ENCODE measurements at regions not wholly inside any gene's neighbourhood (a gene's known extent, or its start where the extent isn't known, plus 50 kb on each side); places are given as distances from the start of the nearest gene placed in this dataset.

DNA sequence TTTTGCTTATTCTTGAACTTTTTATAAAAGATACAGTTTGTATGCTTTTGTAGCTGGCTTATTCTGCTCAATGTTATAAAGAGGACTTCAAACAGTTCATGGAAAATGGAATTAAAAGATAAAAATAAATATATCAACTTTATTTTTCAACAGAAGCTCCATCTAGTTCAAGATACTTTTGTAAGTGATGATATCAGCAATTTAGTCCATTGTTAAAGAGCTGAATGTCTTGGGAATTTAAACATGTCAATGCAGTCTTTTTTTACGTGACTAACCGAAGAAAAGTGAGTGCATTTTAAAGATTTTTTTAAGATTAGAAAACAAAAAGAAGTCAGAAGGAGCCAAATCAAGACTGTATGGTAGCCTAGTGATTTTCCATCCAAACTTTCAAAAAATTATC, 85.4 kb upstream of the CHST9 start:
- no peak for DNase-seq (ENCODE audit: low spot score)

DNA sequence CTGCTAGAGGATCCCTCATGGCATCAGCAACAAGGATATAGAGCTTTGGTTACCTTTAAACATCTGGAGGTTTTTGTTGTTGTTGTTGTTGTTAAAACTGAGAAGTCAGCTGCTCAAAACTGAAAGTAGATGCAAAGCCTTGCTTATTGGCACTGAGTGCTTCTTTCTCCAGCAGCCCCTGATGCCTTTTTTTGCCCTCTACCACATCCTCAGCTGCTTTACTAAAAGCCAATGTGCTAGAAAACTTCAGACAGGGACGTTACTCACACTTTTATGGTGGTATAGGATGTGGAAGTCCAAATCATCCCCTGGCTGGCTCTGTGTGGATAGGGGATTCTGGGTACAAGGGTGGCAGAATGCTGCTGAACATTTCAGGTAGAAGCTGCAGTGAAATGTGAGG, 78.3 kb upstream of the CHST9 start:
- DNase-seq (ENCODE audit: low spot score), result no peak

DNA sequence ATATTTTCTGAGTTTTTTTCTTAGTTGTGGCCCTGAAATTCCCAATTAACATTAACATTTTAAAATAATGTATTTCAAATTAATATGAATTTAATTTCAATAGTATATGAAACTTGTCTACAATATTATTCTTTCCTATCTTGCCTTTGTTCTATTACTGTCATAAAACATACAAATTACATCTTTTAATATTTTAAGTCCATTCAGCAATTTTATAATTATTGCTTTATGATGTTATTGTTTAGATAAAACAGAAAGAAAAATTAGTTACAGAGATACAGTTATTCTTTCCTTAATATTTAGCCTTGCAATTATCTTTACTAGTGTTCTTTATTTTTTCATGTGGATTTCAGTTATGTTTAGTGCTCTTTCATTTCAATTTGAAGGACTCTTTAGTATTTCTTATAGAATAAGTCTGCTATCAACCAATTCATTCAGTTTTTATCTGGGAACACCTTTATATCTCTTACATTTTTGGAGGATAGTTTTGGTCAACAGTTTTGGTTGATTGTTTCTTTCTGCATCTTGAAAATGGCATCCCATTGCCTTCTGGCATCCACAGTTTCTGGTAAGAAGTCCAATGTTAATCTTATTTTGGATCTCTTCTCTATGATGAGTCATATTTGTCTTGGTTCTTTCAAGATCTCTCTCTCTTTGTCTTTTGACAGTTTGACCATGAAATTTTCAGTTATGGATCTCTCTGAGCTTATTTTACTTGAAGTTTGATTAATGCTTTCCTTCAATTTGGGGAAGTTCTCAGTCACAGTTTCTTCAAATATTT, 76.9 kb upstream of the CHST9 start:
- DNase-seq (ENCODE audit: low spot score), result no peak

- DNase-seq (ENCODE audit: low spot score), result no peak
These were observed 68.5 kb upstream of the CHST9 start for GRCh38 chr18:27253571-27253970.

DNA sequence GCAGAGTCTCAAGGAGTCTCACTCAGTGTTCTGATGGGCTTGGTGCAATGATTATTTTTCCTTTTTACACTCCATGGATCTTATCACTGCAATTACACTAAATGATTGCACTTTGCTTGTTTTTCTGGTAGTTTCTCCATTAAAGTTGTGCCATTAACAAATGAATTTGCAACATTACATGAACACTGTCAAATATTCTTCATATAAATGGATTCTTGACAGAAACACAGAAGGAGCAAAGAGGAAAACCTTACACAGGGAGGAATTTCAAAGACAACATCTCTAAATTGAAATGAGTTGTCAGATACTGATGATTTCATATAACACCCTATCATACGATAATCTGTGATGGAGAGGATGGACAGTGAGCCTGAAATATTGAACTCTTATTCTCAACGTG, 65.4 kb upstream of the CHST9 start:
- DNase-seq (ENCODE audit: low spot score), result no peak

DNA sequence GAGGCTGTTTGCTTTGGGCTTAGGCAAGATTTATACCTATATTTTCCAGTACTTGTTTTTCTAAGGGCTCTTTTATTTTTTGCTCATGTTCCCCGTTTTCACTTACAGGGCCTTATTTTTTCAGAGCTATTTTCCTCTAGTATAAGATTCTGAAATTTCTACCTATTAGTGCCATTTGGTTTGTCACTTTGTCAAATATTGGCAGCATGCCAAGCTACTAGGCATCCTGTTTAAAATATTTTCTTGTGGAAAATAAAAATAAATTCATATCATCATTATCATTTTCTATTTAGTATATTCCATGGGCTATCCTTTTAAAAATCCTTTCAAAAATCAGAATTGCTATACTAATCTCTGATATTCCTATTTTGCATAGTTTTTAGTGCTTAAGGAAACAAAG, 64.8 kb upstream of the CHST9 start:
- DNase-seq (ENCODE audit: low spot score), result no peak

GRCh38 chr18:27244259-27244658, 59.2 kb upstream of the CHST9 start:
- no peak for DNase-seq (ENCODE audit: low spot score)

GRCh38 chr18:27242392-27243047, 57.4 kb upstream of the CHST9 start:
- no peak for DNase-seq (ENCODE audit: low spot score)

DNA sequence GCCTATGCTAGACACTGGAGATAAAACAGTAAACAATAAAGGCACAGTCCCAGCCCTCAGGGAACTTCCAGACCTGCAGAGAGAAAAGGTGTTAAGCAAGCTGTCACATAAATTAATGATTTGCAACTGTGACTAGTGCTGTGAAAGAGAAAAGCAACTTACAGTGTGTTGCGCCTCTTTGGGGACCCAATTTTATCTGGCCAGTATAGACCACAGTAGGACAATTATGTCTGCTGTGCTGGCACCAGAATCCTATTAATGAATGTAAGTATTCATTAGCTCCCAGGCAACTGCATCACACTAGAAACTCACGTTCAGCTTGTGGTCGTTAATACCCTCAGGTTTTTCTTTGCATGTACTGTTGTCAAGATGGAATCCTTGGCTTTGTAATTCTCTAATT, 55.3 kb upstream of the CHST9 start:
- no peak for DNase-seq (ENCODE audit: low spot score)

DNA sequence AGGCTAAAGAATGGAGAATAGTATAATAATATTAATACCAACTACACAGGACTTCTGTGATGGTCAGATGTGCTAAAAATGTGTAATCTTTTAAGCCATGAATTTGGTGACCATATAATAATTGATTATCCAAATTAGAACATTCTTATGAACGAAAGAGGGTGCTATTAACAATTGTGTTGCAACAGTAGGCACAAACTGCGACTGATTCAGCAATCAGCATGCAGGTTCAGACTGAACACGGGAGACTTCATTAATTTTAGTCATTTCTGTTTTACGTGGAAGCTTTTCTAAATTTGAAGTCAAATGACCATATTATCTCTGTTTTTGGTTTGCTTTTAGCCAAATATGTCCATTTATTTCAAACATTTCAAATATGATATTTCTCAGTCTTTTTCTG, 54.6 kb upstream of the CHST9 start:
- no peak for DNase-seq (ENCODE audit: low spot score)

GRCh38 chr18:27235218-27235870, 50.2 kb upstream of the CHST9 start:
- DNase-seq (ENCODE audit: low spot score), result no peak

Measured in CD4-positive, alpha-beta T cell treated with Interleukin-15 for 4 hours (primary cell).